Neural cell (in vitro differentiated cells): ENCODE measurements at regions not wholly inside any gene's neighbourhood (a gene's known extent, or its start where the extent isn't known, plus 50 kb on each side); places are given as distances from the start of the nearest gene placed in this dataset.

Source experiments
- H2AFZ ChIP-seq: fragments of 200-600, 300-800 bp; sonication (generic), shearing (Covaris generic); 2 replicates; pipeline ENCODE4 v1.6.0; 2014; ENCODE audit warnings: low read depth, mild to moderate bottlenecking, antibody characterized with exemption, low read length, moderate library complexity
- H3F3A ChIP-seq: fragments of 200-600 bp; shearing (Covaris generic); 2 replicates; pipeline ENCODE4 v1.6.1; 2016; ENCODE audit warnings: mild to moderate bottlenecking, moderate library complexity, mixed read lengths, antibody characterized with exemption, low read length; ENCODE audit not compliant: insufficient read depth, poor library complexity, severe bottlenecking
- H3K27ac ChIP-seq: fragments of 200-600, 300-800 bp; sonication (generic), shearing (Covaris generic); 2 replicates; pipeline ENCODE4 v1.5.1; 2014; ENCODE audit warnings: mild to moderate bottlenecking, low read length, moderate library complexity
- H3K27me3 ChIP-seq: fragments of 300-800, 200-600 bp; sonication (generic), shearing (Covaris generic); 2 replicates; pipeline ENCODE4 v1.6.0; 2014; ENCODE audit warnings: mild to moderate bottlenecking, low read depth, low read length, moderate library complexity; ENCODE audit not compliant: insufficient read depth
- H3K36me3 ChIP-seq: fragments of 300-800, 200-600 bp; sonication (generic), shearing (Covaris generic); 2 replicates; pipeline ENCODE4 v1.5.1; 2014; ENCODE audit warnings: mild to moderate bottlenecking, antibody characterized with exemption, low read length, moderate library complexity; ENCODE audit not compliant: insufficient read depth
- H3K4me2 ChIP-seq: fragments of 300-800, 200-600 bp; sonication (generic), shearing (Covaris generic); 2 replicates; pipeline ENCODE4 v1.6.0; 2014; ENCODE audit warnings: mild to moderate bottlenecking, low read length
- H3K4me3 ChIP-seq: fragments of 300-800, 200-600 bp; sonication (generic), shearing (Covaris generic); 2 replicates; pipeline ENCODE4 v1.5.1; 2014; ENCODE audit warnings: mild to moderate bottlenecking, low read length, moderate library complexity
- H3K79me2 ChIP-seq: fragments of 200-600 bp; shearing (Covaris generic); replicated peaks from 2 replicates; pipeline ENCODE4 v1.6.0; 2014; ENCODE audit warnings: mild to moderate bottlenecking, low read length, moderate library complexity; ENCODE audit not compliant: insufficient read depth
- H3K9ac ChIP-seq: fragments of 300-800, 200-600 bp; sonication (generic), shearing (Covaris generic); 2 replicates; pipeline ENCODE4 v1.6.1; 2016; ENCODE audit warnings: mild to moderate bottlenecking, low read length, mixed read lengths
- H3K9me2 ChIP-seq: fragments of 200-600 bp; shearing (Covaris generic); 2 replicates; pipeline ENCODE4 v1.6.1; 2016; ENCODE audit warnings: mild to moderate bottlenecking, low read length, mixed read lengths; ENCODE audit not compliant: insufficient read depth
- H3K9me3 ChIP-seq: fragments of 200-600, 300-800 bp; sonication (generic), shearing (Covaris generic); 2 replicates; pipeline ENCODE4 v1.6.1; 2016; ENCODE audit warnings: mild to moderate bottlenecking, mixed run types, low read length, moderate library complexity, mixed read lengths
- H4K20me1 ChIP-seq: fragments of 200-600 bp; shearing (Covaris generic); 2 replicates; pipeline ENCODE4 v1.6.1; 2016; ENCODE audit warnings: mild to moderate bottlenecking, mixed run types; ENCODE audit not compliant: insufficient read depth
- CTCF ChIP-seq: fragments of 450-650 bp; IDR thresholded peaks from 2 replicates; pipeline ENCODE4 v1.5.1; 2014; ENCODE audit warnings: antibody characterized with exemption, mild to moderate bottlenecking, moderate library complexity; ENCODE audit not compliant: poor library complexity, severe bottlenecking
- EP300 ChIP-seq: fragments of 450-650 bp; conservative IDR thresholded peaks from 2 replicates; pipeline ENCODE4 v1.6.1; 2014; ENCODE audit warnings: antibody characterized with exemption, mild to moderate bottlenecking, moderate library complexity; ENCODE audit not compliant: poor library complexity, severe bottlenecking
- EZH2 ChIP-seq: fragments of 200-600, 300-800 bp; shearing (Covaris generic), sonication (generic); IDR thresholded peaks from 2 replicates; pipeline ENCODE4 v1.6.1; 2014; ENCODE audit warnings: antibody characterized with exemption, low read length, borderline replicate concordance, mild to moderate bottlenecking; ENCODE audit not compliant: insufficient read depth, poor library complexity, severe bottlenecking
- MXI1 ChIP-seq: fragments of 450-650 bp; conservative IDR thresholded peaks from 2 replicates; pipeline ENCODE4 v1.6.1; 2014; ENCODE audit warnings: antibody characterized with exemption, mild to moderate bottlenecking; ENCODE audit not compliant: poor library complexity, severe bottlenecking
- POLR2AphosphoS5 ChIP-seq: IDR thresholded peaks from 2 replicates; pipeline ENCODE4 v1.6.1; 2012
- RAD21 ChIP-seq: fragments of 450-650 bp; conservative IDR thresholded peaks from 2 replicates; pipeline ENCODE4 v1.6.1; 2014; ENCODE audit warnings: antibody characterized with exemption, mild to moderate bottlenecking, moderate library complexity
- REST ChIP-seq: IDR thresholded peaks from 2 replicates; pipeline ENCODE4 v1.6.1; 2012; ENCODE audit warnings: borderline replicate concordance
- SMC3 ChIP-seq: fragments of 450-650 bp; conservative IDR thresholded peaks from 2 replicates; pipeline ENCODE4 v1.6.1; 2014; ENCODE audit warnings: antibody characterized with exemption, mild to moderate bottlenecking, moderate library complexity; ENCODE audit not compliant: poor library complexity
- TAF1 ChIP-seq: IDR thresholded peaks from 2 replicates; pipeline ENCODE4 v1.6.1; 2012; ENCODE audit warnings: low read depth

DNA sequence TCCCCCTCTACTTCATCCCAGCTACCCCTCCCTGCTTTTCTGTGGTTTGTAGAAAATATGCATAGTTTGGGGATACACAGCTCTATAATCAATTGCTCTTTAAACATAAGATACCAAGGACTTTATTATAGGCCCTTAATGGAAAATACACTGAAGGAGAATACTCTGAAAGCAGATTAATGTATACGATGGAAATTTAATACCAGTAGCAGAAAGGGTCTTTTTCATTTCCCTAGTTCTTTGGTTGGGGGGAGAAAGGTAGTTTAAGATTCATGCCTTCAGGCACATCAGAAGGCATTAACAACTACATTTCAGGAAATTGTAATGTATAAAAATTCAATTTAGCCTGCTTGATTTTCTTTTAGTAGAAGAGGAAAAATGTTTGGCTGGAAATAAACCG, 452.9 kb upstream of the ZNF608 start (continued):
- no peak for TF ChIP-seq EZH2

GRCh38 chr5:125199968-125200865, 453.8 kb upstream of the ZNF608 start:
- Histone ChIP-seq H3K9me3 (no peaks in the 10 kb centered on the region), H3K4me3 (peak overlapping the region; percentile 62), H3K9ac (peak overlapping the region; percentile 59)

More at GRCh38 chr5:125199968-125200865, 453.8 kb upstream of the ZNF608 start:
- peak overlapping the region; percentile 12 for H2AFZ ChIP-seq
- no peaks in the 10 kb centered on the region for H4K20me1 ChIP-seq
- H3K9me2 ChIP-seq, result no peaks in the 10 kb centered on the region
- peak overlapping the region; percentile 63 for H3K27ac ChIP-seq
- H3K36me3 ChIP-seq, result no peaks in the 10 kb centered on the region
- H3F3A ChIP-seq, result no peaks in the 10 kb centered on the region
- H3K79me2 ChIP-seq, result no peaks in the 10 kb centered on the region
- TF ChIP-seq REST, result peak; percentile 48
- TF ChIP-seq EP300, result peak; percentile 50
- TF ChIP-seq MXI1, result no peak
- peak; percentile 45 for TF ChIP-seq SMC3
- no peak for TF ChIP-seq TAF1
- peak; percentile 87 for TF ChIP-seq POLR2AphosphoS5
- TF ChIP-seq EZH2, result no peak
- TF ChIP-seq RAD21, result peak; percentile 47
- TF ChIP-seq CTCF, result peak; percentile 24
- H3K27me3 ChIP-seq, result no peaks in the 10 kb centered on the region
- H3K4me2 ChIP-seq, result peak overlapping the region; percentile 52
